Stomach (tissue), 4 donors: ENCODE measurements at regions not wholly inside any gene's neighbourhood (a gene's known extent, or its start where the extent isn't known, plus 50 kb on each side); places are given as distances from the start of the nearest gene placed in this dataset.

Experiments
- CTCF ChIP-seq, 7 experiments: fragments of 450-650 bp in 4 of 7; fragments of 200-600 bp in 3 of 7; sonication (generic) in 3 of 7; IDR thresholded peaks; one replicate each; pipeline ENCODE4 v1.5.1; 2016 to 2019; ENCODE audit warnings: antibody characterized with exemption in 7 of 7, control low read depth in 2 of 7, mild to moderate bottlenecking in 1 of 7
- EP300 ChIP-seq: sonication (generic); formaldehyde crosslinking; IDR thresholded peaks from one replicate; pipeline ENCODE4 v1.6.1; 2017; ENCODE audit warnings: antibody characterized with exemption
- POLR2A ChIP-seq, 4 donors: fragments of 450-650 bp; IDR thresholded peaks; one replicate each; pipeline ENCODE4 v1.6.1; 2016; ENCODE audit warnings: antibody characterized with exemption in 4 of 4, control low read depth in 2 of 4, mild to moderate bottlenecking in 1 of 4, moderate library complexity in 1 of 4
- POLR2AphosphoS5 ChIP-seq, 3 donors: sonication (generic); formaldehyde crosslinking; IDR thresholded peaks; one replicate each; pipeline ENCODE4 v1.6.1; 2016; ENCODE audit warnings: antibody characterized with exemption in 3 of 3

GRCh38 chr4:12359420-12359819, 930.7 kb upstream of the HS3ST1 start:
- TF ChIP-seq CTCF (IDR thresholded peaks at IDR 0.05) (no peak), POLR2A (IDR thresholded peaks at IDR 0.05) (no peak), EP300 (no peak), POLR2AphosphoS5 (IDR thresholded peaks at IDR 0.05) (no peak)
